ENCODE measurements at regions not wholly inside any gene's neighbourhood (a gene's known extent, or its start where the extent isn't known, plus 50 kb on each side); places are given as distances from the start of the nearest gene placed in this dataset.
A peak's percentile ranks its signal among the peaks of the same experiment; 100 is the strongest.
"Not testable (repeated sequence)": the region's sequence is repeated elsewhere in the genome, so short reads cannot be mapped to it uniquely, and the experiment has no call there.

GRCh38 chr10:63675171-63675570 is 154.0 kb downstream of the REEP3 start:
- TF ChIP-seq, protein P1, sequence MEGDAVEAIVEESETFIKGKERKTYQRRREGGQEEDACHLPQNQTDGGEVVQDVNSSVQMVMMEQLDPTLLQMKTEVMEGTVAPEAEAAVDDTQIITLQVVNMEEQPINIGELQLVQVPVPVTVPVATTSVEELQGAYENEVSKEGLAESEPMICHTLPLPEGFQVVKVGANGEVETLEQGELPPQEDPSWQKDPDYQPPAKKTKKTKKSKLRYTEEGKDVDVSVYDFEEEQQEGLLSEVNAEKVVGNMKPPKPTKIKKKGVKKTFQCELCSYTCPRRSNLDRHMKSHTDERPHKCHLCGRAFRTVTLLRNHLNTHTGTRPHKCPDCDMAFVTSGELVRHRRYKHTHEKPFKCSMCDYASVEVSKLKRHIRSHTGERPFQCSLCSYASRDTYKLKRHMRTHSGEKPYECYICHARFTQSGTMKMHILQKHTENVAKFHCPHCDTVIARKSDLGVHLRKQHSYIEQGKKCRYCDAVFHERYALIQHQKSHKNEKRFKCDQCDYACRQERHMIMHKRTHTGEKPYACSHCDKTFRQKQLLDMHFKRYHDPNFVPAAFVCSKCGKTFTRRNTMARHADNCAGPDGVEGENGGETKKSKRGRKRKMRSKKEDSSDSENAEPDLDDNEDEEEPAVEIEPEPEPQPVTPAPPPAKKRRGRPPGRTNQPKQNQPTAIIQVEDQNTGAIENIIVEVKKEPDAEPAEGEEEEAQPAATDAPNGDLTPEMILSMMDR (conservative IDR thresholded peaks at IDR 0.05; ENCODE audit: low read depth, low read length) = no peak
- no peak for TF ChIP-seq EZH2 (IDR thresholded peaks at IDR 0.05; ENCODE audit: borderline replicate concordance, low read depth, low read length, poor library complexity, severe bottlenecking)
- no TSS peak for BruUV-seq (replicated peaks)
- intact Hi-C loops (cut with micrococcal nuclease; ENCODE audit: unreplicated experiment) = no loop called here
- no peak overlapping the region for H3K27ac ChIP-seq (ENCODE audit: low read depth, low read length, poor library complexity, severe bottlenecking)
- H3K36me3 ChIP-seq (ENCODE audit: insufficient read depth, low read length, poor library complexity, severe bottlenecking) = no peaks in the 10 kb centered on the region
- H3K4me1 ChIP-seq (ENCODE audit: insufficient read depth, low read length, poor library complexity, severe bottlenecking) = peaks cover 36% of the 10 kb centered on the region
- POLR2A ChIA-PET (ENCODE audit: low non-redundant PET) = no interaction called here
- no peak overlapping the region for H3K4me3 ChIP-seq (ENCODE audit: low read depth, low read length, poor library complexity, severe bottlenecking)
- CTCF ChIA-PET = no interaction called here
- no peak for DNase-seq (ENCODE audit: low spot score)
- no peaks in the 10 kb centered on the region for H3K27me3 ChIP-seq (replicated peaks; ENCODE audit: insufficient read depth, low read depth, low read length, poor library complexity)
- no peaks in the 10 kb centered on the region for H3K9me3 ChIP-seq (ENCODE audit: low read depth, low read length, poor library complexity, severe bottlenecking)

GRCh38 chr10:63677001-63677400 is 155.8 kb downstream of the REEP3 start:
- ChIA-PET CTCF (no interaction called here), POLR2A (ENCODE audit: low non-redundant PET) (no interaction called here)
- BruUV-seq (replicated peaks) = no TSS peak
- no peak for DNase-seq (ENCODE audit: low spot score)
- no peak overlapping the region for H3K27ac ChIP-seq (ENCODE audit: low read depth, low read length, poor library complexity, severe bottlenecking)
- H3K4me1 ChIP-seq (ENCODE audit: insufficient read depth, low read length, poor library complexity, severe bottlenecking) = peaks cover 24% of the 10 kb centered on the region
- H3K27me3 ChIP-seq (replicated peaks; ENCODE audit: insufficient read depth, low read depth, low read length, poor library complexity) = no peaks in the 10 kb centered on the region
- TF ChIP-seq, protein P1 (conservative IDR thresholded peaks at IDR 0.05; ENCODE audit: low read depth, low read length) = no peak
- no peak for TF ChIP-seq EZH2 (IDR thresholded peaks at IDR 0.05; ENCODE audit: borderline replicate concordance, low read depth, low read length, poor library complexity, severe bottlenecking)
- intact Hi-C loops (cut with micrococcal nuclease; ENCODE audit: unreplicated experiment) = no loop called here
- H3K4me3 ChIP-seq (ENCODE audit: low read depth, low read length, poor library complexity, severe bottlenecking) = no peak overlapping the region
- no peaks in the 10 kb centered on the region for H3K9me3 ChIP-seq (ENCODE audit: low read depth, low read length, poor library complexity, severe bottlenecking)
- no peaks in the 10 kb centered on the region for H3K36me3 ChIP-seq (ENCODE audit: insufficient read depth, low read length, poor library complexity, severe bottlenecking)

DNA sequence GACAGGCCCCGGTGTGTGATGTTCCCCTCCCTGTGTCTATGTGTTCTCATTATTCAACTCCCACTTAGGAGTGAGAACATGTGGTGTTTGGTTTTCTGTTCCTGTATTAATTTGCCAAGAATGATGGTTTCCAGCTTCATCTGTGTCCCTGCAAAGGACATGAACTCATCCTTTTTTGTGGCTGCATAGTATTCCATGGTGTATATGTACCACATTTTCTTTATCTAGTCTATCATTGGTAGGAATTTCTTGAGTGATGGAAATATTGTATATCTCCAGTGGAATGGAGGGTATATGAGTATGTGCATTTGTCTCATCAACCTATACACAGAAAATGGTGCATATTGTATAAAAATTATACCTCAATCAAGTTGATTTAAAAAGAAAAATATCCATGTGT is 159.3 kb downstream of the REEP3 start:
- H3K36me3 ChIP-seq (ENCODE audit: insufficient read depth, low read length, poor library complexity, severe bottlenecking); H3K4me3 ChIP-seq (ENCODE audit: low read depth, low read length, poor library complexity, severe bottlenecking); H3K9me3 ChIP-seq (ENCODE audit: low read depth, low read length, poor library complexity, severe bottlenecking); intact Hi-C loops (cut with micrococcal nuclease; ENCODE audit: unreplicated experiment); H3K27ac ChIP-seq (ENCODE audit: low read depth, low read length, poor library complexity, severe bottlenecking); DNase-seq (ENCODE audit: low spot score); CTCF ChIA-PET; H3K27me3 ChIP-seq (replicated peaks; ENCODE audit: insufficient read depth, low read depth, low read length, poor library complexity); BruUV-seq (replicated peaks): not testable (repeated sequence)
- H3K4me1 ChIP-seq (ENCODE audit: insufficient read depth, low read length, poor library complexity, severe bottlenecking) = peaks cover 12% of the 10 kb centered on the region
- POLR2A ChIA-PET (ENCODE audit: low non-redundant PET) = interaction anchor here (0.6 kb wide), 1 partner anchor 290 kb away, joined by 3 read pairs; no protein-coding TSS in a partner anchor

- H3K27me3 ChIP-seq (replicated peaks; ENCODE audit: insufficient read depth, low read depth, low read length, poor library complexity) = no peaks in the 10 kb centered on the region
- no peaks in the 10 kb centered on the region for H3K36me3 ChIP-seq (ENCODE audit: insufficient read depth, low read length, poor library complexity, severe bottlenecking)
- H3K27ac ChIP-seq (ENCODE audit: low read depth, low read length, poor library complexity, severe bottlenecking) = peak overlapping the region; percentile 49
- no TSS peak for BruUV-seq (replicated peaks)
- DNase-seq (ENCODE audit: low spot score) = peak; percentile 81
- TF ChIP-seq EZH2 (IDR thresholded peaks at IDR 0.05; ENCODE audit: borderline replicate concordance, low read depth, low read length, poor library complexity, severe bottlenecking) = no peak
- TF ChIP-seq, protein P1 (conservative IDR thresholded peaks at IDR 0.05; ENCODE audit: low read depth, low read length) = no peak
- peaks cover 12% of the 10 kb centered on the region for H3K4me1 ChIP-seq (ENCODE audit: insufficient read depth, low read length, poor library complexity, severe bottlenecking)
- no peaks in the 10 kb centered on the region for H3K9me3 ChIP-seq (ENCODE audit: low read depth, low read length, poor library complexity, severe bottlenecking)
- H3K4me3 ChIP-seq (ENCODE audit: low read depth, low read length, poor library complexity, severe bottlenecking) = no peak overlapping the region
- ChIA-PET CTCF (no interaction called here), POLR2A (ENCODE audit: low non-redundant PET) (no interaction called here)
- intact Hi-C loops (cut with micrococcal nuclease; ENCODE audit: unreplicated experiment) = no loop called here
Observed at GRCh38 chr10:63681993-63682697, 160.9 kb downstream of the REEP3 start.

- H3K9me3 ChIP-seq (ENCODE audit: low read depth, low read length, poor library complexity, severe bottlenecking); H3K4me3 ChIP-seq (ENCODE audit: low read depth, low read length, poor library complexity, severe bottlenecking); intact Hi-C loops (cut with micrococcal nuclease; ENCODE audit: unreplicated experiment); BruUV-seq (replicated peaks); POLR2A ChIA-PET (ENCODE audit: low non-redundant PET); H3K36me3 ChIP-seq (ENCODE audit: insufficient read depth, low read length, poor library complexity, severe bottlenecking); CTCF ChIA-PET; DNase-seq (ENCODE audit: low spot score); H3K27me3 ChIP-seq (replicated peaks; ENCODE audit: insufficient read depth, low read depth, low read length, poor library complexity): not testable (repeated sequence)
- Histone ChIP-seq H3K4me1 (ENCODE audit: insufficient read depth, low read length, poor library complexity, severe bottlenecking) (peaks cover 12% of the 10 kb centered on the region), H3K27ac (ENCODE audit: low read depth, low read length, poor library complexity, severe bottlenecking) (peak overlapping the region; percentile 49)
Observed at GRCh38 chr10:63682698-63683052, 161.5 kb downstream of the REEP3 start.

All from A673 (cell line).